ENCODE measurements at regions not wholly inside any gene's neighbourhood (a gene's known extent, or its start where the extent isn't known, plus 50 kb on each side); places are given as distances from the start of the nearest gene placed in this dataset.
"Not testable (repeated sequence)": the region's sequence is repeated elsewhere in the genome, so short reads cannot be mapped to it uniquely, and the experiment has no call there.

- no peak for DNase-seq
Observed at GRCh38 chr4:43089730-43090129, 197.2 kb downstream of the GRXCR1 start.

- DNase-seq = no peak
Observed at GRCh38 chr4:43103048-43103447, 210.5 kb downstream of the GRXCR1 start.

DNA sequence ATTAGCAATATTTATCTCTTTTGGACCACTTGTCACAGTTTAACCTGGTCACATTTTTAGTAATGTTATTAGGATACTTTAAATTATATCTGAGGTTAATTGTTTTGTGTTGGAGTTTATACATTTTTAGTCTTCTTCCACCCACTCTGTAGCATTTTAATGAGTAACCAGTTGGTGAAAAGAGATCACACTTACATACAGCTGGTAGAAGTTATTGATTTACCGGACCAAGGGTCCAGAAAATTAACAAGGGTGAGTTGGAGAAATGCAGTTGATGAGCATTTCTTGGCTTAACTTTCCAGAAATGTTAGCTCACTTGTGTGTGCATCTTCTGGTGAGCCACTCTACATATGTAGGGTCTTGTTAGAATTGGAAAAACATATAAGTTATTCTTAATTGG lies 219.6 kb downstream of the GRXCR1 start:
- DNase-seq = no peak

DNA sequence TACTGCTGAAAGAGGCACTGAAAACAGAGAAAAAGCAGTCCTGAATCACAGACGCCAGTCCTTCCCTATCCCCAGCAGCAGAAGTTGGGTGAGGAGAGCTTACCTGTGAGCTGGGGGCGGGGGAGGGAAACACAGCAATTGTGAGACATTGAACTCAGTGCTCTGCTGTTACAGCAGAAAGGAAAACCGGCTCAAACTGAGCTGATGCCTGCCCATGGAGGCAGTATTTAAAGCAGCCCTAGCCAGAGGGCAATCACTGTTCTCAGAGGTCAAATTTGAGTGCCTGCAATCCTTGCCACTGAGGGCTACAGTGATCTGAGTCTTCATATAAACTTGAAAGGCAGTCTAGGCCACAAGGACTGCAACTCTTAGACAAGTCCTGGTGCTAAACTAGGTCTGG lies 220.7 kb downstream of the GRXCR1 start:
- DNase-seq = no peak

DNA sequence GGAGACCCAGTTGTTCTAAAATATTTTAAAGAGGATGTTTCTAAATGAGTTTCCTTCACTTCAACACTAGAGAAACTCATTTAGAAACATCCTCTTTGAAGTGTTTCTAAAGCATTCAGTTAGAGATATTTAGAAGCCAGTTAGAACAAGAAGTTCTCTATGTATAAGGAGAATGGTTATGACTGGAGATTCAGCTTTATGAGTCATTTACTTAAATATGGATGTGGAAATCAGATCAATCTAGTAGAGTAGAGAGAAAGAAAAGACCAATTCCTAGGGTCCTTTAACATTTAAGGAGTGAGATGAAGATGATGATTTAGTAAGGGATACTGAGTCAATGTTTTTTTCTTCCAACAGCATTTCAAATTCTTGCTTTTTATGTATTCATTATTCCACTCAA lies 234.1 kb downstream of the GRXCR1 start:
- DNase-seq = no peak

GRCh38 chr4:43130228-43131021 lies 237.9 kb downstream of the GRXCR1 start:
- no peak for DNase-seq

- DNase-seq = peak; percentile 66
Observed at GRCh38 chr4:43132010-43132582, 239.6 kb downstream of the GRXCR1 start.

DNA sequence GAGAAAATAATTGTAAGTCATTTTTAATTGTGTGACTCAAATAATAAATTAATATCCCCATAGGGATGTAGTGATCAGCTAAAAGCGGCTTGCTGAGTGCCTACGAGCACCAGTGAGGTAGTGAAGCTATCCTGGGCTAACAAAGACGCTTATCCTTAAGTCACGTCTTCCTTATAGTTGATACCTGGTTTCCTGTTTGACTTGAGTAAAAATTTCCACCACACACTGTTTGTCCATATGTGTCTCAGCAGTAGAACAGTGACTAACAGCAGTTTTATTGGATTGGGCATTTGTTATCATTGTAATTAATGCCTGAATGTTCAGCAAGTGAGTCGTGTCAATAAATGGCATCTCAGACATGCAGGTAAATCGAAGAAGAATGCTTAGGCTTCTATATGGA lies 241.1 kb downstream of the GRXCR1 start:
- DNase-seq = no peak

- no peak for DNase-seq
Observed at GRCh38 chr4:43136752-43137151, 244.2 kb downstream of the GRXCR1 start.

DNA sequence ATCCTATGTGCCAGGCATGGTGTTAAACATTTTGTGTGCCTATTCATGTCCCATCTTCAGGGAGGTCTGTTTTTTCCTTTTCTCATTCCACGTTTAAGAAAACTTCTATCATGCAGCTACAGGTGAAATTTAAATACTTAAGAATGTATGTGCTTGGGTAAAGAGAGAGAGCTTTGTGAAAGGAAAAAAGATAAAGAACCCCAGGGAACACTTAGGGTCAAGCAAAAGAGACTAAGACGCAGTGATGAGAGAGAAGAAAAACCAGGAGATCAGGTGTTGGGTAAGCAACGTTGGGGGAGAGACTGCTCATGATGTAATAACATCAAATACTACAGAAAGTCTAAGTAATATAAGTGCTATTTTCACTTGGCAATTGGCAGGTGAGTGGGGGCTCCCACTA lies 253.7 kb downstream of the GRXCR1 start:
- DNase-seq = no peak

DNA sequence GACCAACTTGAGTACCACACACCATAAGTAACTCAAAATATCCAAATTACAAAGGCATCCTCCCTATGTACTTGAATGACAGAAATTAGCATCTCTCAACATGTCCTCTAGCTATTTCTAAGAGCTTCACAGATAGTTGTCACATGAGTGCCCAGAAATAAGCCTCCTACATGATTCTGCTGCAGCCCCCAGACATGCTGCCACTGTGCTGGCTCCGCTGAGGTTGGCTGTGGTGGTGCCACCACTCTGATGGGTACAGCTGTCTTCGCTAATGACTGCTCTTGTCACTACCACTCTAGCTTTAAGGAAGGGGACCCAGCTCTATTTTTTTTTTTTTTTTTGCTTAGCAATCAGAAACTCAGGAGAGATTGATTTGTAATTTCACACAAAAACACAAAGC lies 256.0 kb downstream of the GRXCR1 start:
- DNase-seq = no peak

GRCh38 chr4:43163101-43163792 lies 270.7 kb downstream of the GRXCR1 start:
- DNase-seq = no peak

DNA sequence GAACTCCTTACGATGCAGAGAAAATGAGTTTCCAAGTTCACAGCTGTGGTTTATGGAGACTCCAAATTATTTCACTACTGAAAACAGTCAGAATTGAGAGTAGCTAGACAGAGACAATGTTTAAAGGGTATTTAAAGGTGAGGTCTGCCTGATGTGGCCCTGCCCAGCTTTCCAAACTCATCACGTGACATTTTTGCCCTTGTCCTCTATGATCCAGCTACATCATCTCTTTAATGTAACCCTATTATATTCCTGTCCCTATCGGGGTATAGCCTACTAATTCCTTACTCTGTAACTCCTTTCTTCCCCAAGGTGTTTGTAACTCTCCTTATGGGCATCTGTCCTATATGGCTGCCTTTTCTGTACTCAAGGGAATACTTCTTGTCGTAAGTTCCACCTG lies 297.2 kb downstream of the GRXCR1 start:
- no peak for DNase-seq

- not testable (repeated sequence) for DNase-seq
Observed at GRCh38 chr4:43212576-43212975, 320.1 kb downstream of the GRXCR1 start.

DNA sequence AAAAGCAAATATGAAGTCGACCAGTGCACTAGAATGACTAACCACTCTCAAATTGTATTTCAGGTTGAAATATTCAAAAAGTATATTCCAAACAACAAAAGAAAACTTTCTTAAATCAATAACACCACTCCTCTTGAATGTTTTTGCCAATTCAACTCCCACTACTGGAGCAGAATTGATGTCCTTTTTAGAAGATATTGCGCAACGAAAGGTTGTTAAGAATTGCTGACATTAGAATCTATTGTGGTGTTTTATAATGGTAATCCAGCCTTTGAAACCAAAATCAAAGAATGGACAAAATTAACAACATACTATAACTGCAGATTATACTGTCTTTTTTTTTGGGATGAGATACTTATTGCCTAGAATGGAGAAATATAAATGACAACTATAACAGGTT lies 331.3 kb downstream of the GRXCR1 start:
- no peak for DNase-seq

- DNase-seq = no peak
Observed at GRCh38 chr4:43224559-43224958, 332.0 kb downstream of the GRXCR1 start.

- no peak for DNase-seq
Observed at GRCh38 chr4:43233321-43233720, 340.8 kb downstream of the GRXCR1 start.

DNA sequence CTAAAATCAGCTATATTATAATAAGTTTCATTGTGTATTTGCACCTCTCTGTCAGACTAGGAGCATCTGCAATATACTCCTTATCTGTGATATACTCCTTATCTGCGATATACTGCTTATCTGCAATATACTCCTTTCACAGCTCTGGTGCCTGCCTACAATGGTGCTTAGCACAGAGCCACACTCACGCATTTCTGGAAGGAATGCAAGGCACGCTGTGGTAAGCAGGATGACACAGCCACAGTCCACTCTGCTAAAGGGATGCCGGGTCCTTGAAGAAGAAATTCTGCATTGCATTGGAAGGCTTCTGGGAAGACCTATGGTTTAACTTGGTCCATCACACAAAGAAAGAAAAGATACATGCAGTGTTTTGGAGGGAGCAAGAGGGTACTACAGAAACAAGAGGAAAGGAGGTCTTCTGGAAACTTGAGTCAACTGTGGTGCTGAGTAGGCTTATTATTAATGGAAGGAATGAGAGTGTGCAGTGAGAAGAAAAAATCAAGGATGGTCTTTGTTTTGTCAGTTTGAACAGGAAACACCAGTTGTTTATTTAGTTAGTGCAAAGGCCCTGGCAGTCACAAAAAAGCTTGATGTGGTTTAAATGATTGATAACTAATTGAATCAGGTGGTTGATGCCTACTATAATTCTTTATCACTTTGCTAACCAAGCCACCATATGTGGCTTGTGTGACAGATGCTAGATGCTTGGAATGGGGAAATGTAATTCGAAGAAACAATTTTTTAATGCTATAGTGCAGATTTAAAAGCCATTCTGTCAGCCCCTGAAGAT lies 342.3 kb downstream of the GRXCR1 start:
- no peak for DNase-seq

- DNase-seq = no peak
Observed at GRCh38 chr4:43238008-43238407, 345.5 kb downstream of the GRXCR1 start.

GRCh38 chr4:43238585-43238984 lies 346.1 kb downstream of the GRXCR1 start:
- DNase-seq = no peak

- DNase-seq = no peak
Observed at GRCh38 chr4:43241104-43241503, 348.6 kb downstream of the GRXCR1 start.

DNA sequence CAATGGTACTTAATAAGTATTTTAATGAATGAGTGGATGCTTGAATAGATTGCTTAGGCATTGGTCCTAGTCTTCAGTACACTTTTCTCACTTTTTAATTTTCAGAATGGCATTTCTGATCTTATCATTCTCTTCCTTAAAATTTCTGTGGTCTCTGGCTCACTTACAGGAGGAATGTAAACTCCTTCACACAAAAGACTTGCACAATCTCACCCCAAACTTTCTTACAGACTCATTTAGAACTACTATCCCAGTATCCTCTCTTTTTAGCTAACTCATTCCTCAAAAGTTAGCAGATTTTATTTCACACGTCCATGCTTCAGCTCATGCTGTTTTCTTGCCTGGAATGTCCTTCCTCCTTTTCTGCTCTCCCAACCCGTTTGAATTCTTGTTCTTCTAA lies 350.1 kb downstream of the GRXCR1 start:
- DNase-seq = no peak

GRCh38 chr4:43243433-43244116 lies 351.1 kb downstream of the GRXCR1 start:
- DNase-seq = no peak
